ENCODE measurements at regions not wholly inside any gene's neighbourhood (a gene's known extent, or its start where the extent isn't known, plus 50 kb on each side); places are given as distances from the start of the nearest gene placed in this dataset.

DNA sequence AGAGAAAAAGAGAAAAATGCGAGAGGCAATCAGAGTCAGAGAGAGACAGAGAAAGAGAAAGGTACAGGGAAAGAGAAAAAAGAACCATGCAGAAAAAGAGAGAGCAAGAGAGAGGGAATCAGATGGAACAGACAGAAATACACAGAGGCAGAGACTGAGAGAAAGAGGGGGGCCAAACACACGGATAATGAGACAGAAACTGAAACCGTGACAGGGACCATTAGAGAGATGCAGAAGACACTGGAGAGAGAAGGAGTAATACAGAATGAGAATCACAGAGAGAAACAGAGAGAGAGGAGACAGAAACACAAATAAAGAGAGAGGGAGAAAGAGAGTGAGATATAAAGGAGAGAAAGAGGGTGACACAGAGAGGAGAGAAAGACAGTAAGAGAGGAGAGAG, 412.1 kb upstream of the USP9Y start:
- TF ChIP-seq, protein P1, sequence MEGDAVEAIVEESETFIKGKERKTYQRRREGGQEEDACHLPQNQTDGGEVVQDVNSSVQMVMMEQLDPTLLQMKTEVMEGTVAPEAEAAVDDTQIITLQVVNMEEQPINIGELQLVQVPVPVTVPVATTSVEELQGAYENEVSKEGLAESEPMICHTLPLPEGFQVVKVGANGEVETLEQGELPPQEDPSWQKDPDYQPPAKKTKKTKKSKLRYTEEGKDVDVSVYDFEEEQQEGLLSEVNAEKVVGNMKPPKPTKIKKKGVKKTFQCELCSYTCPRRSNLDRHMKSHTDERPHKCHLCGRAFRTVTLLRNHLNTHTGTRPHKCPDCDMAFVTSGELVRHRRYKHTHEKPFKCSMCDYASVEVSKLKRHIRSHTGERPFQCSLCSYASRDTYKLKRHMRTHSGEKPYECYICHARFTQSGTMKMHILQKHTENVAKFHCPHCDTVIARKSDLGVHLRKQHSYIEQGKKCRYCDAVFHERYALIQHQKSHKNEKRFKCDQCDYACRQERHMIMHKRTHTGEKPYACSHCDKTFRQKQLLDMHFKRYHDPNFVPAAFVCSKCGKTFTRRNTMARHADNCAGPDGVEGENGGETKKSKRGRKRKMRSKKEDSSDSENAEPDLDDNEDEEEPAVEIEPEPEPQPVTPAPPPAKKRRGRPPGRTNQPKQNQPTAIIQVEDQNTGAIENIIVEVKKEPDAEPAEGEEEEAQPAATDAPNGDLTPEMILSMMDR (conservative IDR thresholded peaks at IDR 0.05; ENCODE audit: low read depth, low read length), result no peak
- no peak for TF ChIP-seq EZH2 (IDR thresholded peaks at IDR 0.05; ENCODE audit: low read length, unreplicated experiment)

Data from PC-3 (cell line).